ENCODE measurements at regions not wholly inside any gene's neighbourhood (a gene's known extent, or its start where the extent isn't known, plus 50 kb on each side); places are given as distances from the start of the nearest gene placed in this dataset.

DNA sequence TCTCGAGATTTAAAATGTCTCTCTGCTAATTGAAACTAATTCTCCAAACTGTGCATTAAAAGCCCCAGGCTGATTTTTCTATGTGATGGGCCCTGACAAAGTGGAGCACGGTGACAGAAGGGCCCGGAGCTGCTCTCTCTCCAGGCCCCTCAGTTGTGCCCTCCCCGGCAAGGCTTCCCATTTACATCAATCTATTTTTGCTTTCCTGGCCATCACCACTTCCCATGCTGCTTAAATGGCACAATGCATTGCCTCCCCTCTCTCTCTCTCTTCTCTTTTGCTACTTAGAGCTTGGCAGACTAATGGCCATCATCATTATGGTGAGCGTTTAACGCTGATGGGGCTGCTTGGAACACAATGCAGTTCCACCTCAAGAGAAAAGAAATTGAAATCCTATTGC, 270.7 kb upstream of the DIO3 start:
- Mint-ChIP-seq H3K4me3 (no peak overlapping the region), H3K27me3 (peaks cover 86% of the 10 kb centered on the region), H3K27ac (no peak overlapping the region), H3K4me1 (ENCODE audit: low read depth) (no peaks in the 10 kb centered on the region), H3K9me3 (no peaks in the 10 kb centered on the region), H3K36me3 (ENCODE audit: low read depth) (no peaks in the 10 kb centered on the region)
- no peaks in the 10 kb centered on the region for H3K4me1 ChIP-seq (ENCODE audit: insufficient read depth, low read length)
- POLR2A ChIA-PET, result no interaction called here
- no peak overlapping the region for H3K4me3 ChIP-seq (ENCODE audit: low read length)
- ATAC-seq (ENCODE audit: poor library complexity) (no peak), DNase-seq (no peak)
- H3K36me3 ChIP-seq (ENCODE audit: insufficient read depth, low read length), result no peaks in the 10 kb centered on the region
- H3K27ac ChIP-seq (ENCODE audit: low read depth in 1 of 2, low read length in 2 of 2), result no peak overlapping the region
- TF ChIP-seq, protein P1, sequence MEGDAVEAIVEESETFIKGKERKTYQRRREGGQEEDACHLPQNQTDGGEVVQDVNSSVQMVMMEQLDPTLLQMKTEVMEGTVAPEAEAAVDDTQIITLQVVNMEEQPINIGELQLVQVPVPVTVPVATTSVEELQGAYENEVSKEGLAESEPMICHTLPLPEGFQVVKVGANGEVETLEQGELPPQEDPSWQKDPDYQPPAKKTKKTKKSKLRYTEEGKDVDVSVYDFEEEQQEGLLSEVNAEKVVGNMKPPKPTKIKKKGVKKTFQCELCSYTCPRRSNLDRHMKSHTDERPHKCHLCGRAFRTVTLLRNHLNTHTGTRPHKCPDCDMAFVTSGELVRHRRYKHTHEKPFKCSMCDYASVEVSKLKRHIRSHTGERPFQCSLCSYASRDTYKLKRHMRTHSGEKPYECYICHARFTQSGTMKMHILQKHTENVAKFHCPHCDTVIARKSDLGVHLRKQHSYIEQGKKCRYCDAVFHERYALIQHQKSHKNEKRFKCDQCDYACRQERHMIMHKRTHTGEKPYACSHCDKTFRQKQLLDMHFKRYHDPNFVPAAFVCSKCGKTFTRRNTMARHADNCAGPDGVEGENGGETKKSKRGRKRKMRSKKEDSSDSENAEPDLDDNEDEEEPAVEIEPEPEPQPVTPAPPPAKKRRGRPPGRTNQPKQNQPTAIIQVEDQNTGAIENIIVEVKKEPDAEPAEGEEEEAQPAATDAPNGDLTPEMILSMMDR (IDR thresholded peaks at IDR 0.05), result no peak
- H3K9me3 ChIP-seq (ENCODE audit: control insufficient read depth in 1 of 2, insufficient read depth in 1 of 2, low read length in 2 of 2), result peaks cover 2 to 6% of the 10 kb centered on the region in 2 experiments
- intact Hi-C loops (cut with DNase I, micrococcal nuclease), result no loop called here
- CTCF ChIA-PET, result no interaction called here
- H3K27me3 ChIP-seq (ENCODE audit: control insufficient read depth in 1 of 2, insufficient read depth in 2 of 2, low read length in 2 of 2), result peaks cover 5 to 13% of the 10 kb centered on the region in 2 experiments

DNA sequence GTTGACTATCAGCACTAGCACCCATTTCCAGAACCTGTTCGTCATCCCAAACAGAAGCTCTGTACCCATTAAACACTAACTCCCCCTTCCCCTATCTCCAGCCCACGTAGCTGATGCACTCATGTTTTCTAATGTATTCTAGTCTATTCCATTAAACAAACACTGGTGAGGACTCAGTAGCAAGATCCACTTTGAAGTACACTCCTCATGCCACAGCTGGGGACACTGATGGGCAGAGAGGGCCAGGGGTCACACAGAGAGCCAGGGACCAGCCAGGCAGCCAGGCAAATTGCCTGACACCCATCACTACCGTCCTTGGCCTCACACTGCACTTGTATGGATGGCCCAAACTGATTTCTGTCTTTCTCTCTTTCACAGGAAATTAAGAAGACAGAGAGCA, 269.9 kb upstream of the DIO3 start:
- CTCF ChIA-PET, result no interaction called here
- peaks cover 5 to 13% of the 10 kb centered on the region in 2 experiments for H3K27me3 ChIP-seq (ENCODE audit: control insufficient read depth in 1 of 2, insufficient read depth in 2 of 2, low read length in 2 of 2)

DNA sequence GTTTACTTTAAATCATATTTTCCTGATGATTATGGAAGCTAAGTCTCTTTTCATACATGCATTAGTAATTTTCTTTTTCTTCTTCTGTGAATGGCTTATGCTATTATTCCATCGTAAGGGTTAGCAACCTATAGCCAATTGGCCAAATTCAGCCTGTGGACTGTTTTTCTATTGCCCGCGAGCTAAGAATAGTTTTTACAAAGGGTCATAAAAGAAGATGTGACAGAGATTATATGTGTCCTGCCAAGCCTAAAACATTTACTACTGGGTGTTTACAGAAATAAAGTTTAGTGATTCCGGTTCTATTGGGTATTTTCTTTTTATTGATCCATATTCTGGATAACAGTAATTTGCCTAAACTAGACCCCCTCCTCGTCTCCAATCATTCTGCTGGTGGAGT, 268.8 kb upstream of the DIO3 start:
- intact Hi-C loops (cut with DNase I, micrococcal nuclease), result no loop called here
- Mint-ChIP-seq H3K9me3 (peaks cover 7% of the 10 kb centered on the region), H3K27ac (no peak overlapping the region), H3K4me1 (ENCODE audit: low read depth) (no peaks in the 10 kb centered on the region), H3K4me3 (no peak overlapping the region), H3K27me3 (peaks cover 84% of the 10 kb centered on the region), H3K36me3 (ENCODE audit: low read depth) (no peaks in the 10 kb centered on the region)
- no peaks in the 10 kb centered on the region for H3K4me1 ChIP-seq (ENCODE audit: insufficient read depth, low read length)
- no peak for DNase-seq
- H3K36me3 ChIP-seq (ENCODE audit: insufficient read depth, low read length), result no peaks in the 10 kb centered on the region
- H3K27ac ChIP-seq (ENCODE audit: low read depth in 1 of 2, low read length in 2 of 2), result no peak overlapping the region
- TF ChIP-seq, protein P1 (IDR thresholded peaks at IDR 0.05), result no peak
- H3K4me3 ChIP-seq (ENCODE audit: low read length), result no peak overlapping the region
- POLR2A ChIA-PET, result no interaction called here
- peaks cover 5 to 13% of the 10 kb centered on the region in 2 experiments for H3K27me3 ChIP-seq (ENCODE audit: control insufficient read depth in 1 of 2, insufficient read depth in 2 of 2, low read length in 2 of 2)
- H3K9me3 ChIP-seq (ENCODE audit: control insufficient read depth in 1 of 2, insufficient read depth in 1 of 2, low read length in 2 of 2), result peaks cover 7 to 16% of the 10 kb centered on the region in 2 experiments
- no peak for ATAC-seq (ENCODE audit: poor library complexity)
- CTCF ChIA-PET, result no interaction called here

More for the DNA sequence above, 269.9 kb upstream of the DIO3 start:
- no peak overlapping the region for H3K4me3 Mint-ChIP-seq
- Histone ChIP-seq H3K9me3 (ENCODE audit: control insufficient read depth in 1 of 2, insufficient read depth in 1 of 2, low read length in 2 of 2) (peaks cover 7 to 8% of the 10 kb centered on the region in 2 experiments), H3K4me3 (ENCODE audit: low read length) (no peak overlapping the region), H3K36me3 (ENCODE audit: insufficient read depth, low read length) (no peaks in the 10 kb centered on the region), H3K27ac (ENCODE audit: low read depth in 1 of 2, low read length in 2 of 2) (no peak overlapping the region), H3K4me1 (ENCODE audit: insufficient read depth, low read length) (no peaks in the 10 kb centered on the region)
- H3K9me3 Mint-ChIP-seq, result peaks cover 6% of the 10 kb centered on the region
- no peak overlapping the region for H3K27ac Mint-ChIP-seq
- POLR2A ChIA-PET, result no interaction called here
- H3K27me3 Mint-ChIP-seq, result peaks cover 86% of the 10 kb centered on the region
- intact Hi-C loops (cut with DNase I, micrococcal nuclease), result no loop called here
- DNase-seq (no peak), ATAC-seq (ENCODE audit: poor library complexity) (no peak)
- no peaks in the 10 kb centered on the region for H3K36me3 Mint-ChIP-seq (ENCODE audit: low read depth)
- H3K4me1 Mint-ChIP-seq (ENCODE audit: low read depth), result no peaks in the 10 kb centered on the region
- TF ChIP-seq, protein P1 (IDR thresholded peaks at IDR 0.05), result no peak

All from CD4-positive, alpha-beta T cell (primary cell).